A549 (cell line): ENCODE measurements at regions not wholly inside any gene's neighbourhood (a gene's known extent, or its start where the extent isn't known, plus 50 kb on each side); places are given as distances from the start of the nearest gene placed in this dataset.

ENCODE experiments used
- CHD2 ChIP-seq: fragments of 150-350 bp; IDR thresholded peaks from 2 replicates; pipeline ENCODE4 v1.6.1; 2014; ENCODE audit warnings: low read length; ENCODE audit not compliant: partially characterized antibody
- CTCF ChIP-seq: fragments of >200 bp; sonication (Bioruptor Twin); formaldehyde crosslinking; IDR thresholded peaks from 3 replicates; pipeline ENCODE4 v1.5.1; 2016
- EP300 ChIP-seq, 2 experiments: fragments of >200 bp; sonication (Bioruptor Twin); formaldehyde crosslinking; IDR thresholded peaks; 2 replicates in 1 of 2; 3 replicates in 1 of 2; pipeline ENCODE4 v1.6.1; 2016 to 2017
- ESRRA ChIP-seq: fragments of 150-350 bp; IDR thresholded peaks from 2 replicates; pipeline ENCODE4 v1.6.1; 2014; ENCODE audit warnings: mild to moderate bottlenecking, low read length, borderline replicate concordance
- HDAC2 ChIP-seq: fragments of 200-600 bp; sonication (generic); IDR thresholded peaks from 2 replicates; pipeline ENCODE4 v1.6.1; 2016
- HMGXB4 ChIP-seq: fragments of 250-450 bp; sonication (Bioruptor Pico); IDR thresholded peaks from 2 replicates; pipeline ENCODE4 v1.5.0; 2021; ENCODE audit warnings: mild to moderate bottlenecking, moderate library complexity, borderline replicate concordance
- MAFK ChIP-seq: fragments of 450-650 bp; IDR thresholded peaks from 2 replicates; pipeline ENCODE4 v1.6.1; 2014; ENCODE audit not compliant: partially characterized antibody
- MYC ChIP-seq: IDR thresholded peaks from 2 replicates; pipeline ENCODE4 v1.6.1; 2012; ENCODE audit warnings: mild to moderate bottlenecking, inconsistent platforms, low read length, improper control_type of control experiment, borderline replicate concordance
- NPAS2 ChIP-seq: fragments of 250-450 bp; sonication (Bioruptor Pico); IDR thresholded peaks from 2 replicates; pipeline ENCODE4 v1.8.0; 2022; ENCODE audit warnings: mild to moderate bottlenecking, moderate library complexity, borderline replicate concordance
- PBX3 ChIP-seq: IDR thresholded peaks from 2 replicates; pipeline ENCODE4 v1.6.1; 2012
- POLR2A ChIP-seq: IDR thresholded peaks from 2 replicates; pipeline ENCODE4 v1.6.1; 2012; ENCODE audit warnings: mild to moderate bottlenecking, low read length
- SMC3 ChIP-seq: fragments of >200 bp; sonication (Bioruptor Twin); formaldehyde crosslinking; IDR thresholded peaks from 3 replicates; pipeline ENCODE4 v1.6.1; 2018; ENCODE audit warnings: inconsistent platforms
- SREBF2 ChIP-seq: fragments of 450-650 bp; IDR thresholded peaks from 2 replicates; pipeline ENCODE4 v1.6.1; 2014; ENCODE audit warnings: mild to moderate bottlenecking, moderate library complexity

GRCh38 chr6:50976907-50977306 lies 158.2 kb downstream of the TFAP2B start:
- TF ChIP-seq PBX3 (no peak), MYC (no peak), CTCF (no peak), ESRRA (no peak), NPAS2 (CRISPR knock-in tag) (no peak), CHD2 (no peak), HMGXB4 (CRISPR knock-in tag) (no peak), SMC3 (no peak), MAFK (no peak), POLR2A (no peak), SREBF2 (no peak), EP300 (IDR thresholded peaks at IDR 0.05) (no peak), HDAC2 (no peak)
